AG04450 (cell line): ENCODE measurements at regions not wholly inside any gene's neighbourhood (a gene's known extent, or its start where the extent isn't known, plus 50 kb on each side); places are given as distances from the start of the nearest gene placed in this dataset.
"Not testable (repeated sequence)": the region's sequence is repeated elsewhere in the genome, so short reads cannot be mapped to it uniquely, and the experiment has no call there.

Experiments
- CTCF ChIA-PET: fragments of 300-600, 350-600 bp; formaldehyde crosslinking; extraction: SDS; loops from one replicate; lab custom pipeline; 2022; ENCODE audit warnings: antibody characterized with exemption, inconsistent platforms; lab: Charles Lee
- POLR2A ChIA-PET: fragments of 350-600 bp; formaldehyde crosslinking; extraction: SDS; loops from one replicate; lab custom pipeline; 2021; ENCODE audit warnings: antibody characterized with exemption, inconsistent platforms; lab: Yijun Ruan, JAX
- DNase-seq: peaks from one replicate; pipeline ENCODE4 v3.0.0-alpha.2; 2011; ENCODE audit warnings: low read depth, low spot score
- H3K27ac ChIP-seq: one replicate; pipeline ENCODE4 v1.5.1; 2012; ENCODE audit warnings: low read depth, low read length, control low read depth
- H3K27me3 ChIP-seq: one replicate; pipeline ENCODE4 v1.6.0; 2012; ENCODE audit warnings: low read length; ENCODE audit not compliant: control insufficient read depth, insufficient read depth
- H3K4me3 ChIP-seq: 2 replicates; pipeline ENCODE4 v1.5.1; 2011; ENCODE audit warnings: mild to moderate bottlenecking, low read depth, low read length, control low read depth
- H3K9me3 ChIP-seq: 2 replicates; pipeline ENCODE4 v1.5.1; 2012; ENCODE audit warnings: low read length; ENCODE audit not compliant: control insufficient read depth, insufficient read depth
- TF ChIP-seq, protein P1 (sequence below): IDR thresholded peaks from 2 replicates; pipeline ENCODE4 v1.5.1; 2011; ENCODE audit warnings: low read depth, low read length, control low read depth, inconsistent platforms

DNA sequence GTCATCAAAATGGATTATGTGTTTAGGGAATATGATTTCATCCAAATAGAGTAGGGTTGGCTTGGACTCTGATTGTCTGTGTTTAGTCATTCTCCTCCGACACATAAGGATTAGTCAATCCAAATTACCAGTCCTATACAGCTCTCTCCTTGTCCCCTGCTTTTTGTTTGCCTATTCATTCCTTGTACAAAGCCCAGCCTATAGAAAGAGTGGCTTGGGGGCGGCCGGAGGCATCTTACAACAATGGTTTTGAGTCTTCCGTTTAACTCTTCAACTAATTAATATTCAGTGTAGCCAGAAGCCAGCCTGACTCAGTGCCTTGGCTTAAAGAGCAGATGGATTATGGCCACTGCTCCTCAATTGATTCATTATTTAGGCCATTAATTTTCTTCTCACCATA, 796.6 kb upstream of the POU3F4 start:
- H3K9me3 ChIP-seq = no peaks in the 10 kb centered on the region
- DNase-seq = no peak
- no peak overlapping the region for H3K4me3 ChIP-seq
- no peaks in the 10 kb centered on the region for H3K27me3 ChIP-seq
- POLR2A ChIA-PET = no interaction called here
- TF ChIP-seq, protein P1, sequence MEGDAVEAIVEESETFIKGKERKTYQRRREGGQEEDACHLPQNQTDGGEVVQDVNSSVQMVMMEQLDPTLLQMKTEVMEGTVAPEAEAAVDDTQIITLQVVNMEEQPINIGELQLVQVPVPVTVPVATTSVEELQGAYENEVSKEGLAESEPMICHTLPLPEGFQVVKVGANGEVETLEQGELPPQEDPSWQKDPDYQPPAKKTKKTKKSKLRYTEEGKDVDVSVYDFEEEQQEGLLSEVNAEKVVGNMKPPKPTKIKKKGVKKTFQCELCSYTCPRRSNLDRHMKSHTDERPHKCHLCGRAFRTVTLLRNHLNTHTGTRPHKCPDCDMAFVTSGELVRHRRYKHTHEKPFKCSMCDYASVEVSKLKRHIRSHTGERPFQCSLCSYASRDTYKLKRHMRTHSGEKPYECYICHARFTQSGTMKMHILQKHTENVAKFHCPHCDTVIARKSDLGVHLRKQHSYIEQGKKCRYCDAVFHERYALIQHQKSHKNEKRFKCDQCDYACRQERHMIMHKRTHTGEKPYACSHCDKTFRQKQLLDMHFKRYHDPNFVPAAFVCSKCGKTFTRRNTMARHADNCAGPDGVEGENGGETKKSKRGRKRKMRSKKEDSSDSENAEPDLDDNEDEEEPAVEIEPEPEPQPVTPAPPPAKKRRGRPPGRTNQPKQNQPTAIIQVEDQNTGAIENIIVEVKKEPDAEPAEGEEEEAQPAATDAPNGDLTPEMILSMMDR = no peak
- no peak overlapping the region for H3K27ac ChIP-seq
- CTCF ChIA-PET = no interaction called here

GRCh38 chrX:82721891-82722290, 786.2 kb upstream of the POU3F4 start:
- TF ChIP-seq, protein P1 = no peak
- Histone ChIP-seq H3K4me3 (no peak overlapping the region), H3K27me3 (no peaks in the 10 kb centered on the region), H3K27ac (no peak overlapping the region), H3K9me3 (no peaks in the 10 kb centered on the region)
- no peak for DNase-seq
- POLR2A ChIA-PET = no interaction called here
- CTCF ChIA-PET = no interaction called here

GRCh38 chrX:82723806-82724205, 784.3 kb upstream of the POU3F4 start:
- TF ChIP-seq, protein P1 = no peak
- H3K4me3 ChIP-seq = no peak overlapping the region
- no peaks in the 10 kb centered on the region for H3K27me3 ChIP-seq
- no peak overlapping the region for H3K27ac ChIP-seq
- no peaks in the 10 kb centered on the region for H3K9me3 ChIP-seq
- ChIA-PET CTCF (no interaction called here), POLR2A (no interaction called here)
- no peak for DNase-seq

GRCh38 chrX:82727436-82727835, 780.7 kb upstream of the POU3F4 start:
- H3K27me3 ChIP-seq, H3K27ac ChIP-seq, H3K4me3 ChIP-seq, DNase-seq, CTCF ChIA-PET, H3K9me3 ChIP-seq, POLR2A ChIA-PET: not testable (repeated sequence)

DNA sequence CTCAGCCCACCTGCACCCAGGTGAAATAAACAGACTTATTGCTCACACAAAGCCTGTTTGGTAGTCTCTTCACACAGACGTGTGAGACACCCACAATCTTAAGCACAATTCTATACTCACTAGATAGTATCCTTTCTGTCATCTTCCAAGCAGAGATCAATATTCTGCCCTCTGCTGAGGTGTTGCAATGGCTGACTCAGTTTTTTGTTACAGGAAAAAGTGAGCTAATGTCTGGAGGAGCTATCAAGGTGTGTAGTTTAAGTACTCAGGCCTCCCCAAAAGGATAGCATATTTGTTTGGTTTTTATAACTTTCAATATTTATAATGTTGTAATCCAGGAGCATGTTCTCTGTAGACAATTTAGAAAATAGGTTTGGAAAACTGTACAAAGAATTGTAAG, 775.2 kb upstream of the POU3F4 start:
- H3K4me3 ChIP-seq = no peak overlapping the region
- H3K27ac ChIP-seq = no peak overlapping the region
- H3K27me3 ChIP-seq = no peaks in the 10 kb centered on the region
- DNase-seq = no peak
- TF ChIP-seq, protein P1 = no peak
- POLR2A ChIA-PET = no interaction called here
- CTCF ChIA-PET = no interaction called here
- no peaks in the 10 kb centered on the region for H3K9me3 ChIP-seq

DNA sequence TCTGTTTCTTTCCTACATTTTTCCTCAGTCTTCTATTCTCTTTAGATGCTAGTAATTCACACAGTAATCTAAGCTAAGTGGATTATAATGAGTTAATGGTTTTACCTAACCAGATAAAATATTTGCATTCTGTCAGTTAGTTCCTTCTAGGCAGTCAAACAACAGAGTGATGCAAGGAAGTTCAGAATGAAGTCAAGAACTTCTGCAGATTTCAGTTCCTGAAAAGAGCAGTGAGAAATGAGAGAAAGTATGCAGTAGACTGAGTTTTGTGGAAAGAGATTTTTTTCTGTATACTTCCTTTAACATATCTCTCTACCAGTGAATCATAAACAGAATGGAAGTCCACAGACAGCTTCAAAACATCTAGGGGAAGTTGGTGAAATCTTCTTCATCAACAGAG, 774.0 kb upstream of the POU3F4 start:
- no peak for DNase-seq
- ChIA-PET CTCF (no interaction called here), POLR2A (no interaction called here)
- Histone ChIP-seq H3K4me3 (no peak overlapping the region), H3K27ac (no peak overlapping the region), H3K9me3 (no peaks in the 10 kb centered on the region), H3K27me3 (no peaks in the 10 kb centered on the region)
- TF ChIP-seq, protein P1 = no peak

GRCh38 chrX:82738313-82738712, 769.8 kb upstream of the POU3F4 start:
- DNase-seq, H3K27ac ChIP-seq, H3K4me3 ChIP-seq, H3K9me3 ChIP-seq, CTCF ChIA-PET, POLR2A ChIA-PET, H3K27me3 ChIP-seq: not testable (repeated sequence)
